ENCODE measurements at regions not wholly inside any gene's neighbourhood (a gene's known extent, or its start where the extent isn't known, plus 50 kb on each side); places are given as distances from the start of the nearest gene placed in this dataset.

DNA sequence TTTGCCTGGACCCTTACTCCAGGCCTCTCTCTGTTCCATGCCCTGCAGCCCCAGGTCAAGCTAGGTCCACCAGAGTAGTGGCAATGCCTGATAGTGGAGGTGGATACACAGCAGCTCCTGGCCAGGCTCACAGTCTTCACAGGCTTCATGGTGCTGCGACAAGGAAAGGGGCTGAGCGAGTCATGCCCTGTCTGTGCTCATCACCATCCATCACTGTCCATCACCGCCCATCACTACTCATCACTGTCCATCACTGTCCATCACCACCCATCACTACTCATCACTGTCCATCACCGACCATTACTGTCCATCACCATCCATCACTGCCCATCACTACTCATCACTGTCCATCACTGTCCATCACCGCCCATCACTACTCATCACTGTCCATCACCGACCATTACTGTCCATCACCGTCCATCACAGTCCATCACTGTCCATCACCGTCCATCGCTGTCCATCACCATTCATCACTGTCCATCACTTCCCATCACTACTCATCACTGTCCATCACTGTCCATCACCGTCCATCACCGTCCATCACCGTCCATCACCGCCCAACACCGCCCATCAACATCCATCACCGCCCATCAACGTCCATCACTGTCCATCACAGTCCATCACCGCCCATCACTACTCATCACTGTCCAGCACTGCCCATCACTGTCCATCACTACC, 57.1 kb upstream of the OTOS start:
- TF ChIP-seq, protein P1, sequence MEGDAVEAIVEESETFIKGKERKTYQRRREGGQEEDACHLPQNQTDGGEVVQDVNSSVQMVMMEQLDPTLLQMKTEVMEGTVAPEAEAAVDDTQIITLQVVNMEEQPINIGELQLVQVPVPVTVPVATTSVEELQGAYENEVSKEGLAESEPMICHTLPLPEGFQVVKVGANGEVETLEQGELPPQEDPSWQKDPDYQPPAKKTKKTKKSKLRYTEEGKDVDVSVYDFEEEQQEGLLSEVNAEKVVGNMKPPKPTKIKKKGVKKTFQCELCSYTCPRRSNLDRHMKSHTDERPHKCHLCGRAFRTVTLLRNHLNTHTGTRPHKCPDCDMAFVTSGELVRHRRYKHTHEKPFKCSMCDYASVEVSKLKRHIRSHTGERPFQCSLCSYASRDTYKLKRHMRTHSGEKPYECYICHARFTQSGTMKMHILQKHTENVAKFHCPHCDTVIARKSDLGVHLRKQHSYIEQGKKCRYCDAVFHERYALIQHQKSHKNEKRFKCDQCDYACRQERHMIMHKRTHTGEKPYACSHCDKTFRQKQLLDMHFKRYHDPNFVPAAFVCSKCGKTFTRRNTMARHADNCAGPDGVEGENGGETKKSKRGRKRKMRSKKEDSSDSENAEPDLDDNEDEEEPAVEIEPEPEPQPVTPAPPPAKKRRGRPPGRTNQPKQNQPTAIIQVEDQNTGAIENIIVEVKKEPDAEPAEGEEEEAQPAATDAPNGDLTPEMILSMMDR (conservative IDR thresholded peaks at IDR 0.05): no peak
- TF ChIP-seq ZFX (IDR thresholded peaks at IDR 0.05): no peak

Measured in C4-2B (cell line).